ENCODE measurements at regions not wholly inside any gene's neighbourhood (a gene's known extent, or its start where the extent isn't known, plus 50 kb on each side); places are given as distances from the start of the nearest gene placed in this dataset.

- peak; percentile 19 for DNase-seq (ENCODE audit: low read depth, low spot score)
Measured at GRCh38 chr2:116319935-116320334, 1494.6 kb upstream of the DDX18 start.

DNA sequence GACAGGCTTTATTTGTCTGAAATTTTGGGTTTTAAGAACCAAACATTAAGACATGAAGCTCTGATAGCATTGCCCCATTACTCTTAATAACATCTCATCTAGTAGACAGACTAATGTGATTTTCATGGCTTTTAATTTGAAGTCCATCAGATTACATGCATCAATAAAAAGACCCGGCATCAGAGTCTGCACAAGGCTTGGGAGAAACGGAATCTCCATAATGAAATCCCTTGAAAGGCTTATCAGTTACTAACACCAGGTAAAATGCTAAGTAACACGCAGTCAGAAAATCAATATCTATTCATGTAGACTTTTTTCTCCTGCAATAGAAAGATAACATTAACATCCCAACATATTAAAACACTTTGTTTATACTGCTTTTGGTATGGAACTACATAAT, 1485.2 kb upstream of the DDX18 start:
- DNase-seq (ENCODE audit: low read depth, low spot score) = no peak

GRCh38 chr2:116340690-116341089, 1473.8 kb upstream of the DDX18 start:
- DNase-seq (ENCODE audit: low read depth, low spot score) = no peak

- no peak for DNase-seq (ENCODE audit: low read depth, low spot score)
Measured at GRCh38 chr2:116366212-116366611, 1448.3 kb upstream of the DDX18 start.

GRCh38 chr2:116378786-116379185, 1435.7 kb upstream of the DDX18 start:
- DNase-seq (ENCODE audit: low read depth, low spot score) = no peak

GRCh38 chr2:116411211-116411610, 1403.3 kb upstream of the DDX18 start:
- no peak for DNase-seq (ENCODE audit: low read depth, low spot score)

DNA sequence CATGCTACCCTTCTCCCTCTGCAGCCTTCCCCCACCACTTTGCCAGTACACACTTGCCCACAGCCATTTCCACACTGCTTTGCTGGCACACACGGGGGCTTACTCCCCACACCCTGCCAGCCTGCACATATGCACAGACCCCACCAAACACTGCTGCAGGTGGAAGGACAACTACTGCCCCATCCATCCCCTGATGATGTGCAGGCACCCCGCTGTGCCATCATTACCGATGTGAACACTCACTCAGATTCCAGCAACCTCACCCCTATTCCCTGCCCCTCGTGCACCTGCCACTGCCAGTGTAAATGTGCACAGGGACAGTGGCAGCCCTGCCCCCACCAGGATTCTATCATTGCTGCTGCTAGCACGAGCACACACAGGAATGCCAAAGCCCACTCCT, 1400.8 kb upstream of the DDX18 start:
- no peak for DNase-seq (ENCODE audit: low read depth, low spot score)

DNA sequence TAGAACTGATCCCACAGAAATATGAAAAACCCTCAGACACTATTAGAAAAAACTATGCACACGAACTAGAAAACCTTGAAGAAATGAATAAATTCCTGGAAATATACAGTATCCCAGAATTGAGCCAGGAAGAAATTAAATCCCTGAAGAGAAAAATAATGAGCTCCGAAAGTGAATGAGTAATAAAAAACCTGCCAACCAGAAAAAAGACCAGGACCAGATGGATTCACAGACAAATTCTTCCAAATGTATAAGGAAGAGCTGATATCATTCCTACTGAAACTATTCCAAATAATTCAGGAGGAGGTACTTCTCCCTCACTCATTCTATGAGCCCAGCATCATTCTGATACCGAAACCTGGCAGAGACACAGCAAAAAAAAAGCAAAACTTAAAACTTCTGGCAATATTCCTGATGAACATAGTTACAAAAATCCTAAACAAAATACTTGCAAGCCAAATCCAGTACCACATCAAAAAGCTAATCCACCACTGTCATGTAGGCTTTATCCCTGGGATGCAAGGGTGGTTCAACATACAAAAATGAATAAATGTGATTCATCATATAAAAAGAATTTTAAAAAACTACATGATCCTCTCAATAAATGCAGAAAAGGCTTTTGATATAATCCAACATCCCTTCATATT, 1397.6 kb upstream of the DDX18 start:
- peak; percentile 34 for DNase-seq (ENCODE audit: low read depth, low spot score)

- DNase-seq (ENCODE audit: low read depth, low spot score) = no peak
Measured at GRCh38 chr2:116435648-116436047, 1378.8 kb upstream of the DDX18 start.

GRCh38 chr2:116440104-116440653, 1374.3 kb upstream of the DDX18 start:
- DNase-seq (ENCODE audit: low read depth, low spot score) = no peak

DNA sequence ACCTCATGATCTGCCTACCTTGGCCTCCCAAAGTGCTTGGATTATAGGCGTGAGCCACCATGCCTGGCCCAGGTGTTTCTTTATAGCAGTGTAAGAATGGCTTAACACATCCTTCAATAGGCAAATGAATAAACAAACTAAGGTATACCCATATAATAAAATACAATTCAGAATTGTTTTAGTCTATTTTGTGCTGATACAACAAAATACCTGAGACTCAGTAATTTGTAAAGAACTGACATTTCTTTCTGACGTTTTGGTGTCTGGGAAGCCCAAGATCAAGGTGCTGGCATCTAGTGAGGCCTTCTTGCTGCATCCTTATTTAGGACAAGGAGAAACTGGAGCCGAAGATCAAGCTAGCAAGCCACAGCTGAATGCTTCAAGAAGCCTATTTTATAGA, 1372.1 kb upstream of the DDX18 start:
- DNase-seq (ENCODE audit: low read depth, low spot score) = no peak

GRCh38 chr2:116444256-116444872, 1370.1 kb upstream of the DDX18 start:
- no peak for DNase-seq (ENCODE audit: low read depth, low spot score)

DNA sequence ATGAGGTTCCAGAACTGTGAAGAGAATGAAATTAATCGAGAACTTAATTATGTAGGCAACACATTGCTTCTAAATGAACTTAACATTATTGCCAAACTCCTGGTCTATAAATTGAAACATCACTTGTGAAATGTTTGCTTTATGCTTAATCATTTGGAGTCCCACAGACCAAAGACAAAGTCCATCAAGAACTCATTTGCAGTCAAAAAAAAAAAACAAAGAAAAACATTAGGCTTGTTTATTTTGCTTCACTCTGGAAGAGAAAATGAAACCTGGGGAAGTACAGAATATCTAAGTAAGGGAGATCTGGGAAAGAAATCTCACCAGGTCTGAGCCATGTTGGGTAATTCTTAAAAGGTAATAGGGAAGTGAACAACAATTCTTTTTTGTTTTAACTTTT, 1363.5 kb upstream of the DDX18 start:
- DNase-seq (ENCODE audit: low read depth, low spot score) = no peak

DNA sequence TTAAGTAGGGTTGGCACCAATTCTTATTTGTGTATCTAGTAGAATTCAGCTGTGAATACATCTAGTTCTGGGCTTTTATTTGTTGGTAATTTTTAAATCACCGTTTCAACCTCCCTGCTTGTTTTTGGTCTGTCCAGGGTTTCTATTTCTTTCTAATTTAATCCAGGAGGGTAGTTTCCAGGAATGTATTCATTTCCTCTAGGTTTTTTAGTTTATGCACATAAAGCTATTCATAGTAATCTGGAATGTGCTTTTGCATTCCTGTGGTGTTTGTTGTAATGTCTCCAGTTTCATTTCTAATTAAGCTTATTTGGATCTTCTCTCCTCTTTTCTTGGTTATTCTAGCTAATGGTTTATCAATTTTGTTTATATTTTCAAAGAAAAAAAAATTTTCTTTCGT, 1361.8 kb upstream of the DDX18 start:
- DNase-seq (ENCODE audit: low read depth, low spot score) = peak; percentile 54

GRCh38 chr2:116456429-116456828, 1358.1 kb upstream of the DDX18 start:
- DNase-seq (ENCODE audit: low read depth, low spot score) = no peak

DNA sequence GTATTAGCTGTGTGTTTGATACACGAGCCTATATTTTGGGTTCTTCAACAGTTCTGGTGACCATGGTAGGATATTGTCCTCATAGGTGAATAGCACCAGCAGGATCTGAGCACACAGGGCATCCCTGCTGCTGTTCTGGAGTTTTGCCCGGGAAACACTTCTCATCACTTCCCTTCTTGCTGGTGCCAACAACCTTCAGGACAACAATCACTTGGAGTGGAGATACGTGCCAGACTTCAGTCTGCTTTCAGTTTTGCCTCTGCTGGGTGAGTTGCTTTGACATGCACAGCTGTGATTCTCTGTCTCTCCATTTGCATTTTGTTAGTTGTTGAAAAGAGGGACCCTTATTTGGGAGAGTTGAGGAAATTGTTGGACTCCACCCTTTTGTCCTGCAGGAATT, 1347.2 kb upstream of the DDX18 start:
- DNase-seq (ENCODE audit: low read depth, low spot score) = peak; percentile 17

DNA sequence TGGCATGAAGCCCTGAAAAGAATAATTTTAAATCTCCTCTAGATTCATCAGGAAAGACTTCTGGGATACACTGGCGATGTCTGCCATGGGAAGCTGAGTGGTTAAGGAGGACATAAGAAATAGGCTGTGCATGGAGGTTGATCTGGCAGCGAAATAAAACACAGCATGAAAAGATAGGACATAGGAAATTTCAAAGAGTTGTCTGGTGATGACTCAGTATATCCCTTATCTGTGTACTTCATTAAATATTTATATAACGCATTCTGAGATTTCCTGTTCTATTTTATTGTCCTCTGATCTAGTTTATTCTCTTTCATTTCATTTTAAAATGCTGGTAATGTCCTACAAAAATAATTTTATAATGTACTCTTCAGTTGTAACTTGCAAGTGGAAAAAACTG, 1337.3 kb upstream of the DDX18 start:
- no peak for DNase-seq (ENCODE audit: low read depth, low spot score)

DNA sequence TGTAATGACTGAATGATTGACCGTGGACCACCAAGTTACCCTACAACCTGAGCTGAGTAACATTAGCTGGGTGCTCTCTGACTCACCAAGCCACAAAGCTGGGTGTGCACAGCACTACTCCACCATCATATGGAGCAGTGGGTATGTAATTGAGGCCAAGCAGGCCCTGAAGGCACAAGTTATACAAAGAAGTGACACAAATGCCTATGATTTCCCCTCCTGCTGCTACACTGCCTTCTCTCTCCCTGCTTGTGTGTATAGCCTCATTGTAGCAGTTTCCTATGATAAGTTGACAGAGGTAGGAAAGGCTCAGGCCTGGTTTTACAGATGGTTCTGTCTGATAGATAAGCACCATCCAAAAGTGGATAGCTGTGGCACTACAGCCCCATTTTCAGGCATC, 1327.2 kb upstream of the DDX18 start:
- DNase-seq (ENCODE audit: low read depth, low spot score) = no peak

- no peak for DNase-seq (ENCODE audit: low read depth, low spot score)
Measured at GRCh38 chr2:116489292-116489691, 1325.2 kb upstream of the DDX18 start.

DNA sequence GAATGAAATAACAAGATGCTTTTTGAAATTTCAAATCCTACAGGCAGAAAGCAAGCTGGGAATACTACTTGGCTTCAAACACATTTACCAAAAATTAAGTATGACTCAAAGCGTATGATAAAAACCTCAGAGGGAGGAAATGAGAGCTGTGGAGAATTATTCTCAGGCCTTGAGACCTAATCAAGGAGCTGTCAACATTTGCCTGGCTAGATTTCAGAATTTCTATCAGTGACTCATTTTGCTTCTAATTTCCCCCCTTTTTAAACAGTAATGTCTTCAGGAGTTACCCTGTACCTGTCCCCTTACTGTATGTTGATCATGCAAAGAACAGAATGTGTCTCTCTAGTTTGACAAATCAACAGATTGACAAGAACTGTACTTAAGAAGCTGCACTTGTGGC, 1324.5 kb upstream of the DDX18 start:
- DNase-seq (ENCODE audit: low read depth, low spot score) = peak; percentile 49

DNA sequence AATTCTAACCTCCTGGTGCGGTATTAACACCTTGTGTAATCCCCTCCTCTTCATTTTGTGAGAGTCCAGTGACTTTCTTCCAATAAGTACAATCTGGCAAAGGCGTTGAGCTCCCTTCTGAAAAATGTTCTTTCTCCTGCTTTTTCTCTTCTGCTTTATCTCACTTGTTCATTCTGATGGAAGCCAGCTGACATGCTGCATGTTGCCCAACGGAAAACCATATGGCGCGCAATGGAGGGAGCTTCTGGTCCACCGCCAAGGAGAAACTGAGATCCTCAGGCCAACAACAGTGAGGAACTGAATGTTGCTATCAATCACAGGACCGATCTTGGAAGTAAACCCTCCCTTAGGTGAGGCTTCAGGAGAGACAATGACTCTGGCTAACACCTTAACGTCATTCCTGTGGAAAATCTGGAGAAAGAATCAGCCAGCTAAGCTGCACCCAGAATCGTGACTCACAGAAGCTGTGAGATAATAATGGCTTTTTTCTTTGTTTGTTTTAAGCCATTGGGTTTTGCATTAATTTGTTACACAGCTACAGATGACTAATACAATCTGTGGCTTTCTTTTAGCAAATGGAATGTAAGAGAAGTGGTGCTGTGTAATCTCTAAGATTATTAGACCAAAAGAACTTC, 1323.9 kb upstream of the DDX18 start:
- peak; percentile 68 for DNase-seq (ENCODE audit: low read depth, low spot score)

GRCh38 chr2:116491292-116491691, 1323.2 kb upstream of the DDX18 start:
- DNase-seq (ENCODE audit: low read depth, low spot score) = peak; percentile 41

DNA sequence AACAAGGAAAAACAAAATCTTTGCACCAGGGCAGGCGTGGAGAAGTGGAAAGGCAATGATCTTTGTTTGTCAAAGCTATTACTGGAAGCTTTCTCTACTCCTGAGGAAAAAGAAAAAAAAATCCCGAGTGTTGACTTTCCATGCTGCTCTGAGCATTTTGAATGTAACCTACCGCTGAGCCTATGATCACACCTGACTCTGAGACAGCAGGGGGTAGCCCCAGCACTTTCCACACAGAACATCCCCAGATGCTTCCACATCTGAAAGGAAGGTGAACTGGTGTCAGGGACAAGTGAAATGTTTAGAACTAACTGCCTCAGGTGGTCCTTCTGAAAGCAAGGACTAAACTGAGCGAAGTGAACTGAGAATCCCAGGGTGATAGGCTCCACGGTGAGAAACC, 1315.1 kb upstream of the DDX18 start:
- DNase-seq (ENCODE audit: low read depth, low spot score) = no peak

Data from astrocyte of the hippocampus (primary cell).